ENCODE measurements at regions not wholly inside any gene's neighbourhood (a gene's known extent, or its start where the extent isn't known, plus 50 kb on each side); places are given as distances from the start of the nearest gene placed in this dataset.

DNA sequence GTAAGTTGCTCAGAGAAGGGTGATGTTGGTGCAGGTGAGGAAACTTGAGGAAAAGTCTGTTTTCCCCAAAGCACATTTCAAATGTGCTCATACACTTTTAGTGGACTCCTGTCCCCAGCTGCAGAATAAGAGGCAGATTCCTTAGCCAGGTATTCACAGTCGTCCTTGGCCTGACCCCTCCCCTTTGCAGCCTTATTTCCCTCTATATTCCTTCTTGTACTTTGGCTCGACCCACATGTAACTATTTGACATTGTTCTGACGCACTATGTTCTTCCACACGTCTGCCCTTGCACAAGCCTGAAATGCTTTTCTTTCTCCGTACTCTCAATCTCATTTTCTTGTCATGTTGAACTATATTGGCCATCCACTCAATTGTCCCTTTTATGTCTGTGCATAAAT is 498.4 kb upstream of the USP24 start:
- TF ChIP-seq POLR2A (IDR thresholded peaks at IDR 0.05), result no peak
- TF ChIP-seq, protein P1, sequence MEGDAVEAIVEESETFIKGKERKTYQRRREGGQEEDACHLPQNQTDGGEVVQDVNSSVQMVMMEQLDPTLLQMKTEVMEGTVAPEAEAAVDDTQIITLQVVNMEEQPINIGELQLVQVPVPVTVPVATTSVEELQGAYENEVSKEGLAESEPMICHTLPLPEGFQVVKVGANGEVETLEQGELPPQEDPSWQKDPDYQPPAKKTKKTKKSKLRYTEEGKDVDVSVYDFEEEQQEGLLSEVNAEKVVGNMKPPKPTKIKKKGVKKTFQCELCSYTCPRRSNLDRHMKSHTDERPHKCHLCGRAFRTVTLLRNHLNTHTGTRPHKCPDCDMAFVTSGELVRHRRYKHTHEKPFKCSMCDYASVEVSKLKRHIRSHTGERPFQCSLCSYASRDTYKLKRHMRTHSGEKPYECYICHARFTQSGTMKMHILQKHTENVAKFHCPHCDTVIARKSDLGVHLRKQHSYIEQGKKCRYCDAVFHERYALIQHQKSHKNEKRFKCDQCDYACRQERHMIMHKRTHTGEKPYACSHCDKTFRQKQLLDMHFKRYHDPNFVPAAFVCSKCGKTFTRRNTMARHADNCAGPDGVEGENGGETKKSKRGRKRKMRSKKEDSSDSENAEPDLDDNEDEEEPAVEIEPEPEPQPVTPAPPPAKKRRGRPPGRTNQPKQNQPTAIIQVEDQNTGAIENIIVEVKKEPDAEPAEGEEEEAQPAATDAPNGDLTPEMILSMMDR (IDR thresholded peaks at IDR 0.05), result no peak
- no peak overlapping the region for H3K4me3 ChIP-seq (ENCODE audit: low read depth, poor library complexity, severe bottlenecking)
- intact Hi-C loops (cut with DNase I; ENCODE audit: low total_unique reads), result no loop called here
- 82 to 89% methylated on average over 5 of the region's 5 CpGs for WGBS, 2 donors
- DNase-seq (ENCODE audit: low spot score in 2 of 2), result no peak

- intact Hi-C loops (cut with DNase I; ENCODE audit: low total_unique reads), result no loop called here
- DNase-seq (ENCODE audit: low spot score in 2 of 2), result no peak
- WGBS, 2 donors, result 75 to 79% methylated on average over 6 of the region's 6 CpGs
- no peak overlapping the region for H3K4me3 ChIP-seq (ENCODE audit: low read depth, poor library complexity, severe bottlenecking)
- no peak for TF ChIP-seq POLR2A (IDR thresholded peaks at IDR 0.05)
- TF ChIP-seq, protein P1 (IDR thresholded peaks at IDR 0.05), result no peak
Observed at GRCh38 chr1:55712148-55712547, 497.0 kb upstream of the USP24 start.

DNA sequence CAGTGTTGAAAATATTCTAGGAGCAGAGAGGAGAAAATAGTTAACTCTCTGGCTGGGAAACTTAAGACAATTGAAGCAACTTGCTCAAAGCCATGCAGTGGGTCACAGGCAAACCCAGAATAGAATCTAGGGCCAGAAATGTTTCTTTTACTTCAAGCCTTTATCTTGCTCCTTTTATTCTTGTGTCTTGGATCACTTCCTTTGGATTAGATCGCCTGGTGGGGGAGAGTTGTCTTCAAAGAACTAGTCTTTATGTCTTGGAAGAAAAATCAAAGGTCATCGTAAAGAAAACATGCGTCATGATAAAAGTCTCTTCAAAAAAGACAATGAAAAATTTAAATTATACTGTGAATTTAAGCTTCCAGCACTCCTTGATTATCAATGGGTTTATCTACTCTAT is 493.6 kb upstream of the USP24 start:
- no peak for DNase-seq (ENCODE audit: low spot score in 2 of 2)
- intact Hi-C loops (cut with DNase I; ENCODE audit: low total_unique reads), result no loop called here
- TF ChIP-seq, protein P1 (IDR thresholded peaks at IDR 0.05), result no peak
- TF ChIP-seq POLR2A (IDR thresholded peaks at IDR 0.05), result no peak
- 73 to 82% methylated on average over 3 of the region's 3 CpGs for WGBS, 2 donors
- H3K4me3 ChIP-seq (ENCODE audit: low read depth, poor library complexity, severe bottlenecking), result no peak overlapping the region

GRCh38 chr1:55707846-55708245 is 492.7 kb upstream of the USP24 start:
- intact Hi-C loops (cut with DNase I; ENCODE audit: low total_unique reads), result no loop called here

DNA sequence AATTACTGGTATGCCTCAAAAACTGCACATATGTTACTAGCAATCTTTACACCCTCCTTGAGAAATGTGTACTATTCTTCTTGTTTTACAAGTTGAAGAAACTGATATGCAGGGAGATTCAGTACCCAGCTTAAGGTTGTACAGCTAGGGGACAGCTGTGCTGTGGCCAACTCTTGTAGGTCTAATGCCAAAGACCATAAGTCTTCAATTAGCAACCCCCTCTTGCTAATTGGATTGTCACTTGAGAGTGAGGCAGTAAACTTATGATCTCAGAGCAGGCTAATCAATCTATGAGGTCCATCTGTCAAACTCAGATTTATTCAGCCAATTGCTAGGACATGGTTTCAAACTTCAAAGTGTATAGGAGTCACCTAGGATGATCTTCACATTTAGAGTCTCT is 492.0 kb upstream of the USP24 start:
- intact Hi-C loops (cut with DNase I; ENCODE audit: low total_unique reads), result no loop called here

More at GRCh38 chr1:55707846-55708245, 492.7 kb upstream of the USP24 start:
- no peak for DNase-seq (ENCODE audit: low spot score in 2 of 2)
- WGBS, 2 donors, result 79 to 91% methylated on average over 2 of the region's 2 CpGs
- TF ChIP-seq, protein P1 (IDR thresholded peaks at IDR 0.05), result no peak
- TF ChIP-seq POLR2A (IDR thresholded peaks at IDR 0.05), result no peak
- no peak overlapping the region for H3K4me3 ChIP-seq (ENCODE audit: low read depth, poor library complexity, severe bottlenecking)

GRCh38 chr1:55706397-55706796 is 491.2 kb upstream of the USP24 start:
- DNase-seq (ENCODE audit: low spot score in 2 of 2), result no peak
- no peak overlapping the region for H3K4me3 ChIP-seq (ENCODE audit: low read depth, poor library complexity, severe bottlenecking)
- intact Hi-C loops (cut with DNase I; ENCODE audit: low total_unique reads), result no loop called here
- TF ChIP-seq, protein P1 (IDR thresholded peaks at IDR 0.05), result no peak
- no peak for TF ChIP-seq POLR2A (IDR thresholded peaks at IDR 0.05)
- 84 to 93% methylated on average over 1 of the region's 1 CpG for WGBS, 2 donors

More for the DNA sequence above, 492.0 kb upstream of the USP24 start:
- TF ChIP-seq POLR2A (IDR thresholded peaks at IDR 0.05), result no peak
- TF ChIP-seq, protein P1 (IDR thresholded peaks at IDR 0.05), result no peak
- H3K4me3 ChIP-seq (ENCODE audit: low read depth, poor library complexity, severe bottlenecking), result no peak overlapping the region
- no peak for DNase-seq (ENCODE audit: low spot score in 2 of 2)

Data from lower leg skin (tissue), 4 donors.